HepG2 (cell line): ENCODE measurements at regions not wholly inside any gene's neighbourhood (a gene's known extent, or its start where the extent isn't known, plus 50 kb on each side); places are given as distances from the start of the nearest gene placed in this dataset.

ENCODE experiments used
- ATAC-seq: fragments of 200-7000 bp; cut with Tn5 transposase; 3 replicates; pipeline ENCODE4 v1.9.1; 2020; ENCODE audit warnings: mild to moderate bottlenecking, moderate library complexity
- BruUV-seq: library from RNA; stranded (reverse); fragments of 400-500 nt; replicated peaks from 2 replicates; lab custom pipeline; 2021; lab: Mats Ljungman, UMichigan
- CTCF ChIA-PET: fragments of 300-600 bp; formaldehyde crosslinking; extraction: SDS; loops from one replicate; lab custom pipeline; 2021; ENCODE audit warnings: low total read pairs, inconsistent platforms, low intra/inter-chr PET ratio; lab: Yijun Ruan, JAX
- POLR2A ChIA-PET: fragments of 350-600 bp; sonication (Branson Sonifier 250); formaldehyde crosslinking; loops from one replicate; lab custom pipeline; 2020; ENCODE audit warnings: antibody characterized with exemption, inconsistent platforms; lab: Yijun Ruan, JAX
- DNase-seq: peaks from one replicate; pipeline ENCODE4 v3.0.0-alpha.2; 2015; ENCODE audit warnings: low spot score
- FAIRE-seq: peaks from 3 replicates; lab custom pipeline; 2011; peaks lifted over from hg19 to GRCh38; lab: Jason Lieb, UNC
- H2AFZ ChIP-seq: one replicate; pipeline ENCODE4 v1.6.1; 2011; ENCODE audit warnings: low read length, inconsistent platforms
- H3K27ac ChIP-seq: fragments of 300-600 bp; 3 replicates; pipeline ENCODE4 v1.8.0; 2011; ENCODE audit warnings: mixed run types, mild to moderate bottlenecking, mixed read lengths, low read length, inconsistent platforms; ENCODE audit not compliant: insufficient read depth; ENCODE audit errors: extremely low read length
- H3K27me3 ChIP-seq, 2 experiments: fragments of 200-600 bp in 1 of 2; 2 replicates in 1 of 2; 3 replicates in 1 of 2; pipeline versions ENCODE4 v1.6.0 to v1.8.0; 2011; ENCODE audit warnings: low read length in 2 of 2, mild to moderate bottlenecking in 2 of 2, moderate library complexity in 2 of 2, inconsistent platforms in 1 of 2; ENCODE audit not compliant: insufficient read depth in 2 of 2, control insufficient read depth in 1 of 2
- H3K36me3 ChIP-seq, 2 experiments: fragments of 200-600 bp in 1 of 2; replicated peaks in 1 of 2; 2 replicates in 1 of 2; 3 replicates in 1 of 2; pipeline versions ENCODE4 v1.5.1 to v1.8.0; 2011; ENCODE audit warnings: low read length in 2 of 2, inconsistent platforms in 1 of 2; ENCODE audit not compliant: insufficient read depth in 2 of 2, control insufficient read depth in 1 of 2
- H3K4me1 ChIP-seq: 2 replicates; pipeline ENCODE4 v1.5.1; 2012; ENCODE audit warnings: low read length, inconsistent platforms; ENCODE audit not compliant: insufficient read depth
- H3K4me2 ChIP-seq: 2 replicates; pipeline ENCODE4 v1.6.0; 2011; ENCODE audit warnings: low read depth, low read length, inconsistent platforms
- H3K4me3 ChIP-seq, 3 experiments: fragments of 200-600 bp in 1 of 3; sonication (generic), shearing (Covaris generic) in 1 of 3; replicated peaks in 1 of 3; 2 replicates each; pipeline ENCODE4 v1.5.1; 2011 to 2016; ENCODE audit warnings: low read length in 3 of 3, inconsistent platforms in 2 of 3, low read depth in 2 of 3, mild to moderate bottlenecking in 2 of 3, control low read depth in 1 of 3, mixed read lengths in 1 of 3; ENCODE audit not compliant: insufficient read depth in 1 of 3
- H3K79me2 ChIP-seq: one replicate; pipeline ENCODE4 v1.6.1; 2011; ENCODE audit warnings: low read length, inconsistent platforms; ENCODE audit not compliant: insufficient read depth
- H3K9ac ChIP-seq: 2 replicates; pipeline ENCODE4 v1.6.0; 2011; ENCODE audit warnings: mild to moderate bottlenecking, low read depth, low read length, inconsistent platforms; ENCODE audit not compliant: insufficient read depth
- H3K9me3 ChIP-seq: 2 replicates; pipeline ENCODE4 v1.5.1; 2012; ENCODE audit warnings: mild to moderate bottlenecking, low read length
- H4K20me1 ChIP-seq: 2 replicates; pipeline ENCODE4 v1.6.0; 2011; ENCODE audit warnings: inconsistent platforms, mild to moderate bottlenecking, low read length, moderate library complexity; ENCODE audit not compliant: insufficient read depth
- BHLHE40 ChIP-seq: IDR thresholded peaks from 2 replicates; pipeline ENCODE4 v1.6.1; 2011; ENCODE audit warnings: low read length, improper control_type of control experiment
- MIXL1 ChIP-seq: IDR thresholded peaks from 2 replicates; pipeline ENCODE4 v1.6.1; 2016
- RAD51 ChIP-seq: fragments of 450-650 bp; IDR thresholded peaks from 2 replicates; pipeline ENCODE4 v1.6.1; 2016; ENCODE audit warnings: borderline replicate concordance
- ZNF230 ChIP-seq: sonication (generic); formaldehyde crosslinking; IDR thresholded peaks from 2 replicates; pipeline ENCODE4 v1.4.0; 2020; ENCODE audit warnings: mild to moderate bottlenecking, missing genetic modification reagents
- ZNF329 ChIP-seq: sonication (generic); formaldehyde crosslinking; IDR thresholded peaks from 2 replicates; pipeline ENCODE4 v1.9.0; 2021; ENCODE audit warnings: low read depth, mild to moderate bottlenecking, missing genetic modification reagents
- ZNF546 ChIP-seq: sonication (generic); formaldehyde crosslinking; conservative IDR thresholded peaks from 2 replicates; pipeline ENCODE4 v1.8.1; 2023; ENCODE audit warnings: mild to moderate bottlenecking, missing genetic modification reagents
- WGBS: methylation state at CpG from one replicate; pipeline ENCODE4 v1.1.6; 2017; ENCODE audit warnings: low lambda C conversion rate; 5-methylcytosine and 5-hydroxymethylcytosine counted together
- in situ Hi-C: cut with HindIII; loops from 2 replicates; pipeline ENCODE4 v1.10.0; 2017; ENCODE audit warnings: low pct_unique_long_range_greater_than_20kb; ENCODE audit not compliant: extremely low pct_ligation_motif_present
- intact Hi-C: fragments of 100-400 bp; cut with micrococcal nuclease; formaldehyde crosslinking; loops from one replicate; pipeline ENCODE4 v1.10.0; 2022; ENCODE audit not compliant: unreplicated experiment
- TF ChIP-seq, protein P1 (sequence below), 2 experiments: sonication (generic) in 1 of 2; formaldehyde crosslinking in 1 of 2; IDR thresholded peaks; 2 replicates each; pipeline versions ENCODE4 v1.5.1 to v1.6.1; 2011 to 2020; ENCODE audit warnings: borderline replicate concordance in 1 of 2, low read depth in 1 of 2, low read length in 1 of 2, mild to moderate bottlenecking in 1 of 2, missing genetic modification reagents in 1 of 2, moderate library complexity in 1 of 2

GRCh38 chr20:57071283-57071731 lies 195.1 kb downstream of the BMP7 start:
- FAIRE-seq (no peak), ATAC-seq (no peak), DNase-seq (no peak)
- no peak overlapping the region for H3K4me2 ChIP-seq
- no peaks in the 10 kb centered on the region for H3K4me1 ChIP-seq
- ChIA-PET CTCF (no interaction called here), POLR2A (no interaction called here)
- intact Hi-C loops = no loop called here
- TF ChIP-seq ZNF230 (CRISPR knock-in tag) (no peak), BHLHE40 (peak; percentile 55), RAD51 (peak; percentile 10; the same call in 1 of the 2 replicates), MIXL1 (CRISPR knock-in tag) (no peak), ZNF546 (CRISPR knock-in tag) (no peak), ZNF329 (CRISPR knock-in tag) (no peak)
- TF ChIP-seq, protein P1, sequence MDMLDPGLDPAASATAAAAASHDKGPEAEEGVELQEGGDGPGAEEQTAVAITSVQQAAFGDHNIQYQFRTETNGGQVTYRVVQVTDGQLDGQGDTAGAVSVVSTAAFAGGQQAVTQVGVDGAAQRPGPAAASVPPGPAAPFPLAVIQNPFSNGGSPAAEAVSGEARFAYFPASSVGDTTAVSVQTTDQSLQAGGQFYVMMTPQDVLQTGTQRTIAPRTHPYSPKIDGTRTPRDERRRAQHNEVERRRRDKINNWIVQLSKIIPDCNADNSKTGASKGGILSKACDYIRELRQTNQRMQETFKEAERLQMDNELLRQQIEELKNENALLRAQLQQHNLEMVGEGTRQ (IDR thresholded peaks at IDR 0.05; ENCODE audit: low read depth, low read length) = peak; percentile 51; the same call in 1 of the 2 replicates
- TF ChIP-seq, protein P1 (CRISPR knock-in tag; IDR thresholded peaks at IDR 0.05; ENCODE audit: borderline replicate concordance) = no peak
- H3K36me3 ChIP-seq = no peaks in the 10 kb centered on the region
- WGBS = 9% methylated on average over 14 of the region's 14 CpGs
- no peak overlapping the region for H2AFZ ChIP-seq
- H4K20me1 ChIP-seq = no peaks in the 10 kb centered on the region
- no peaks in the 10 kb centered on the region for H3K79me2 ChIP-seq
- H3K27me3 ChIP-seq = peaks cover 4 to 57% of the 10 kb centered on the region in 2 experiments; a peak in 3 of 5 replicates
- in situ Hi-C loops = no loop called here
- no peak overlapping the region for H3K27ac ChIP-seq
- no peak overlapping the region for H3K4me3 ChIP-seq
- no TSS peak for BruUV-seq
- H3K9ac ChIP-seq = no peak overlapping the region
- H3K9me3 ChIP-seq = no peaks in the 10 kb centered on the region
